Stimulated activated CD4-positive, alpha-beta T cell treated with anti-CD3 and anti-CD28 coated beads, Interleukin-15, amount 100 ng/mL, for 1 hour (primary cell): ENCODE measurements at regions not wholly inside any gene's neighbourhood (a gene's known extent, or its start where the extent isn't known, plus 50 kb on each side); places are given as distances from the start of the nearest gene placed in this dataset.
"Not testable (repeated sequence)": the region's sequence is repeated elsewhere in the genome, so short reads cannot be mapped to it uniquely, and the experiment has no call there.

ENCODE experiments used
- DNase-seq, 2 donors: peaks; one replicate each; pipeline ENCODE4 v3.0.0-alpha.2; 2020; ENCODE audit warnings: low read depth in 1 of 2, low spot score in 1 of 2

DNA sequence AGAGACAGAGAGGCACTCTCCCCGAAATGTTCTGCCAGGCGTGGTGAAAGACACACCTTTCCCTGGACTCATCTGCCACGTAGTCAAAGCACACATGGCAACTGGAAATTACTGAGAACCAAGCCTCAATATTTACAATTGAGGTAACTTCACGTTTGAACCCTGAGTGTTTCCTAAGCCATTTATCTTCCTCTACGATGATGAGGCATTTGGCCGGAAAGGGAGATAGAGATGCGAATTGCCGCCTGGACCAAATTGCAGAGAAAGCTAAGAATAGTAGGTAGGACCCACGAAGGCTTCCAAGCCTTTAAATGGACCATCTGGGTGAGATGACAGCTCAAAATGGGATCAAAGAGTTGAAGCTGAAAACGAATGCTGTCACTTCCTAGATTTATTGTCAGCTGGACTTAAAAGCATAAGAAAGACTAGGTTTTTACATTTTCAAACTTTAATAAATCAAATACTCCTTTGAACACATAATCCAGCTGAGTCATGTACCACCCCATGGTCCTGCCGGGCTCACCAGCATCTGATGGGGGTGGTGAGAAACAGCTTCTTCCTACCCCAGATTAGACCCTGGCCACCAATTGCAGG is 135.6 kb upstream of the LYZL2 start:
- DNase-seq = no peak

DNA sequence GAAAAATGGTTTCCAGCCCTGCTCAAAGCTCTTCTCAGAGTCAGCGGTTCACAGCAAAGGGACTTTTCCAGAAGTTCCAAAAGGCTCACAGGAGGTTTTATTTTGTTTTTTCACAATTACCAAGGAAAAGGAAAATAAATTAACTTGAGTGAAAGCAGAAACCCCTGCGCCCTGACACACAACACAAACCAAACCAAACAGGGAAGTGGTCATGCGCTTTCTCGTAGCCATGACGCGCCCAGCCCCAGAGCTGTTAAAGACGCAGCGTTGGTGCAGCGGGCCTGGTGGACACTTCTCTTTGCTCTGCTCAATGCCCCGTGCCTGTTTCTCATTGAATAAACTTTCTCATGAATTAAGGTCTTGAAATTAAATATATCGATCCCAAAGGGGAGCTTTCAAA is 134.4 kb upstream of the LYZL2 start:
- DNase-seq = no peak

DNA sequence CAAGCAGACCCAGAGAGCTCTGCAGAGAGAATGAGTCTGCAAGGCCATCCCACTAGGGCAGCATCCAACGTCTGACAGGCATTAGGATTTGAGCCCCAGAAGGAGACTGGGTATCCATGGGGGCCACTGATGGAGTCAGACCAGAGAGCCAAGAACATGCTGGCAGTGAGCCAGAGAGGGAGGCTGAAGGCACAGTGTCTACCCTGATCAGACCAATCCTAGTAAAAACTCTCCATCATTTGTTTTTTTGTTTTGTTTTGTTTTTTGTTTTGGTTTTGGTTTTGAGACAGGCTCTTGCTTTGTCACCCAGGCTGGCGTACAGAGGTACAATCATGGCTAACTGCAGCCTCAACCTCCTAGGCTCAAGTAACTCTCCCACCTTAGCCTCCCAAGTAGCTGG is 133.1 kb upstream of the LYZL2 start:
- DNase-seq = no peak

GRCh38 chr10:30759423-30759822 is 129.9 kb upstream of the LYZL2 start:
- DNase-seq = no peak

GRCh38 chr10:30758338-30758737 is 128.8 kb upstream of the LYZL2 start:
- DNase-seq = no peak

DNA sequence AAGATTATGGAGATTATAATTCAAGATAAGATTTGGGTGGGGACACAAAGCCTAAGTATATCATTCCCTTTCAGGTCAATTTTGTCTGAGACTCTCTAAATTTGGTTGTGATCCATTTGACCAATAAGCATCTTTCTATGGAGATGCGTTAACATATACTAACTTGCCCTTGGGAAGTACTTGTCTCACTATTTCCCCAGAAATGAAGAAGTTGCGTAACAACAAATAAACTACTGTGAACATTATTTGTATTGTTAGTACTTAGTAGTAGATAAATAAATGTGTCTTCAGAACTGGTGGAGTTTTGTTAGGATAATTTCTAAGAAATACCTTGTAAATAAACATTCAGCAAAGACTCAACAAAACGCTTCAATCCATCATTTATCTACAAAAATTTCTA is 127.3 kb upstream of the LYZL2 start:
- DNase-seq = no peak

DNA sequence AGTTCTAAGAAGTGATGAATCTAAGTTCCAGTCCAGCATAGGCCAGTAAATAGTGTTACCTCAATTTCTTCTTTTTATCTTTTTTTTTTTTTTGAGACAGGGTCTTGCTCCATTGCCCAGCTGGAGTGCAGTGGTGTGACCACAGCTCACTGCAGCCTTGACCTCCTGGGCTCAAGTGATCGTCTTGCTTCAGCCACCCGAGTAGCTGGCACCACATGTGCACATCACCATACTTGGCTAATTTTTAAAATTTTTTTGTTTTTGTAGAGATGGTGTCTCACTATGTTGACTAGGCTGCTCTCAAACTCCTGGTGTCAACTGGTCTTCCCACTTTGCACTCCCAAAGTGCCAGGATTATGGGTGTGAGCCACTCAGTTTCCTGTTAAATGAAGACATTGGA is 126.6 kb upstream of the LYZL2 start:
- no peak for DNase-seq

DNA sequence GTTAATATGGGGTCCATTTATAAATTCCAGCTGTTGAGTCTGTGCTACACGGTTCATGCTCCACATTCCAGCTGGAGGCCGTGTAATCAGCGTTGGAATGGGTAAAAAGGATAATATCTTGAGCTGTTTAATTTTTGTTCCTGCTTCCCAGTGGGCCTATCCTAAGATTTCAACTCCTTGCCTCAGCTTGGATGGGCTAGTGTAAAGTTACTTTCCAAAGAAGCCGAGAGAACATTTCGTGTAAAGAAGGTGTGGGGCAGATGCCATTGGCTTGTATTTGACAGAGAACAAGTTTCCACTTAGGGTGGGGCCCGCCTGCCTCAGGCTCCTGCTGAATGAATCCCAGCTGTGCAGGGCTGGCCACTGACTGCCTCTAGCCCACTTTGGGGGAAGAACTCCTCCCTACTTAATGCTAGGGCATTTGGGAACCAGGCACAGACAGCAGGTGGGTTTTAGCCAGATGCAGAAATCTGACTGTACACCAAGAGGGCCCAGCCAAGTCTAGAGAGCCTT is 125.9 kb upstream of the LYZL2 start:
- no peak for DNase-seq

GRCh38 chr10:30752481-30752881 is 122.9 kb upstream of the LYZL2 start:
- DNase-seq = no peak

- DNase-seq = peak; percentile 50 to 57
These were observed 122.3 kb upstream of the LYZL2 start for GRCh38 chr10:30751678-30752331.

DNA sequence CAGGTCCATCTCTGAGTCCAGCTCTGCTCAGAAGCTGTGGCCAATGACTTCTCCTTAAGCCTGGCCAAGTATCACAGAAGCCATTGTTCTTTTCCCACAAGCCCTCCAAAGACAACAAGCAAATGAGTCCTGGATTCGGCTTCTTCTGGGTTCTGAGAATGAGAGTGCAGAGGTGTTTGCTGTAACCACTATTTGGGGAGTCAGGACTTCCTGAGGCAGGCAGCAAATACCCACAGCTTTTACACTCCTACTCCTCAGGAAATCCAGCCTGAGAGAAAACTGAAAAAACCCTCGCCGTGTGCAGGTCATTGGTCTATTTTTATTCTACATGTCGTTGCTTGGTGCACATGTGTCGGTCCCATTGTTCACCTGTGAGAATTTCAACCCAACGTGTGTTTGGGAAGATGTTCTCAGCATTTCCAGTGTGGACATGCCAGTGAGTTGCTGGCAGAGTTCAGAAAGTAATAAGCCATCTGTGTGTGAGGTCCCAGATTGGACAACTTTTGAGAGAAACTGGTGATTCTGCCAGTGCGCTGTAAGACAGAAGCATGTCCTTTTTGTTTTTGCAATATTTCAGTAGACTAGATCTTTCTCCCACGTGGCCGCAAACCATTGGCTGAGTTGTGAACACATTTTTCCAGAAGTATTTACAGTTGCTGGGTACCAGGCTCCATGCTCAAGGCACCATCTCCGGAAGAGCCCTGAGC is 121.6 kb upstream of the LYZL2 start:
- DNase-seq = no peak

GRCh38 chr10:30749385-30749784 is 119.8 kb upstream of the LYZL2 start:
- no peak for DNase-seq

GRCh38 chr10:30748152-30748973 is 118.8 kb upstream of the LYZL2 start:
- no peak for DNase-seq

GRCh38 chr10:30747633-30748032 is 118.1 kb upstream of the LYZL2 start:
- DNase-seq = peak in 1 of 2 donors; percentile 9

- DNase-seq = no peak
These were observed 116.4 kb upstream of the LYZL2 start for GRCh38 chr10:30745953-30746352.

GRCh38 chr10:30744106-30744505 is 114.6 kb upstream of the LYZL2 start:
- no peak for DNase-seq

DNA sequence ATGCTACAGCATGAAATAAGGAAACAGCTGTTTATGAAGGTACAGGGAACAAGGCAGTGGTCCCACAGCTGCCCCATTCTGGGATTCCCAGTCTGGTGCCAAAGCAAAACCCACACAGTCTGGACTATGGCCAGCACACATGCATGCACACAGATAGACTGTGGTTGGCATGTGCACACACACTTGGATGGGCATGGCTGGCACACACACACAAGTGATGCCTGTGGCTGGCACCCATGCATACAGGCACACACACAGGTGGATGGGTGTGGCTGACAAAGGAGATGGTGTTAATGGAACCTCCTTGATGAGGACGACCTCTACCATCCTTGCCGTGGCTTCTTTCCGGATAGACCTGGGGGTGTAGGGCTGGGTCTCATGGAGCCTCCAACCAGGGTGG is 114.0 kb upstream of the LYZL2 start:
- DNase-seq = no peak

- no peak for DNase-seq
These were observed 112.9 kb upstream of the LYZL2 start for GRCh38 chr10:30742471-30742870.

- DNase-seq = not testable (repeated sequence)
These were observed 111.2 kb upstream of the LYZL2 start for GRCh38 chr10:30740774-30741173.

DNA sequence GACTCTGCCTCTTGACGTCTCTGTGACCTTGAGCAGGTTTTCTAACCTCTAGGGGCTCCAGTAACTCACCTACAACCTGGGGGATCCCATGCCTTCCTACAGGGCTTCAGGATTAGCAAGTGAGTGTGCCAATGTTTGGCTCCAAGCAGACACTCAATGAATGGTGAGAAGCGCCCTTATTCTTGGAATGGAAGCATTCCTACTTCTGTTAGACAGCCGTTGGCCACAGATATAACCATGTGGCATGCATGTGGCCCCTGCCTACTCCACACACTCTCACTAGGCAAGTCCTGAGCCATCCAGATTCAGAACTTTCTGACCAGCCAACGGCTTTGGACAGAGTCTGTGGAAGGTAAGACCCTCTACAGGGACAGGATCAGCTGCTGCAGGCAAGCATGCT is 108.9 kb upstream of the LYZL2 start:
- no peak for DNase-seq

- no peak for DNase-seq
These were observed 108.4 kb upstream of the LYZL2 start for GRCh38 chr10:30737931-30738391.
